ENCODE measurements at regions not wholly inside any gene's neighbourhood (a gene's known extent, or its start where the extent isn't known, plus 50 kb on each side); places are given as distances from the start of the nearest gene placed in this dataset.

DNA sequence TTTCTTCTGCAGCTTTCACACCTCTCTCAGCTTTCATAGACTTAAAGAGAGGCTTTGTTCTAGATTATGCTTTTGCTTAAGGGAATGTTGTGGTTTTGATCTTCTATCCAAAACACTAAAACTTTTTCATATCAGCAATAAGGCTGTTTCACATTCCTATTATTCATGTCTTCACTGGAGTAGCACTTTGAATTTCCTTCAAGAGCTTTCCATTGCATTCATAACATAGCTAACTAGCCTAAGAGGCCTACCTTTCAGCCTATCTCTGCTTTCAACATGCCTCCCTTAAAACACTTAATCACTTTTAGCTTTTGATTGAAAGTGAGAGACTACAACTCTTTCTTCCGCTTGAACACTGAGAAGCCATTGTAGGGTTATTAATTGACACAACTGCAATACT, 1117.0 kb upstream of the PHF14 start:
- no peak for DNase-seq (ENCODE audit: low read depth)

DNA sequence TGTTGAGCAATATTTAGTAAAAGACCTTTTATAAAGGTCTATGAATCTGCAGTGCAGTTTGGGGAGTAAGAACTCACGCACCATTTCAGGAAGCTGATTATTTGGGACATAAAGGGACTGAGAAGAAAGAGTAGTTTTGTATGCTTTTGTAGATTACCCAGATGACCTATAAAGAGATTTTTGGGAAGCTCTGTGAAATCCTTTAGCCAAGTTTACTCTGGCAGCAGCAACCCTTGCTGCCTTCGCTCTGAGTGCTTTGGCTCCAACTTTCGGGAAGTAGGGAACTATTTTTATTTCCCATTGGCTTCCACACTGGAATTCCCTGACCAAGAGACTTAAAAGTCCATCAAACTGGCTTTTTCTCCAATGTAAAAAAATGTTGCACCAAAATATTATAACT, 1110.1 kb upstream of the PHF14 start:
- no peak for DNase-seq (ENCODE audit: low read depth)

DNA sequence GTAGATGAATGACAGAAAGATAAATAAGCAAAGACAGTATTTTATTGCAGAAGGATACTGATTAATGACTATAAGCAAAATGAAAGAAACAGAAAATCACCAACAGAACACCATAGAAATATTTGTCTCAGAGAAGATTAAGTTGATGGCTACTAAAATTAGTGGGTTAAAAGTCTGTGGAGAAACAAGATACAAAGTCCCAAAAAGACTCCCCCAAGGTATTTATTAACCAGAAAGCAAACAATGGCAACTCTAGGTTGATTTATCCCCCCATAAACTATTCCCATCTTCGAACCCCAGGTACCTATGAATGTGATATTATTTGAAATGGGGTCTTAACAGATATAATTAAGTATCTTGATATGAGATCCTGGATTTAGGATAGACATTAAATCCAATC, 1104.5 kb upstream of the PHF14 start:
- no peak for DNase-seq (ENCODE audit: low read depth)

DNA sequence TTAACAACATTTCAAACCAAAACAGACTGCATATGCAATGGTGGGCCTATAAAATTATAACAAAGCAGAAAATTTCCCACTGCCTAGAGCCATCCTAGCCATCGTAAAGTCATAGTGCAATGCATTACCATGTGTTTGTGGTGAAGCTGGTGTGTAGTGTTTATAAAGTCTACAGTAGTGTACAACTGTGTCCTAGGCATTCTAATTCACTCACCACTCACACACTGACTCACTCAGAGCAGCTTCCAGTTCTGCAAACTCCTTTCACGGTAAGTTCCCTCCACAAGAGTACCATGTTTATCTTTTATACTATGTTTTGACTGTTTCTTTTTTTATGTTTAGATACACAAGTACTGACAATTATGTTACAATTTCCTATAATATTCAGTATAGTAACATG, 1104.1 kb upstream of the PHF14 start:
- no peak for DNase-seq (ENCODE audit: low read depth)

DNA sequence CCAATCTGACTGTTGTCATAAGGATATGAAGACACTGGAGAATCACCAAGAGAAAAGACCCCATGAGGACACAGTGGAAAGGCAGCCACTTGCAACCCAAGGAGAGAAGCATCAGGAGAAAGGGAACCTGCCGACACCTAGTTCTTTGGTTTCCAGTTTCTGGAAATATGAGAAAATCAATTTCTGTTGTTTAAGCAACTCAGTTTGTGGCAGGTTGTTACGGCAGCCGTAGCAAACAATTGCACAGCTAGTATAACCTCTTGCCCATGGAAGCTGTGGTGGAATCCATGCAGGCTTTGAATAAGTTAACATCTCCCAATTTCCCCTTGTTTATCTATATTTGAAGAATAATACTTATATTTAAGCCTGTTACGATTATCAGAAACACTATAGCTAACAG, 1103.0 kb upstream of the PHF14 start:
- no peak for DNase-seq (ENCODE audit: low read depth)

DNA sequence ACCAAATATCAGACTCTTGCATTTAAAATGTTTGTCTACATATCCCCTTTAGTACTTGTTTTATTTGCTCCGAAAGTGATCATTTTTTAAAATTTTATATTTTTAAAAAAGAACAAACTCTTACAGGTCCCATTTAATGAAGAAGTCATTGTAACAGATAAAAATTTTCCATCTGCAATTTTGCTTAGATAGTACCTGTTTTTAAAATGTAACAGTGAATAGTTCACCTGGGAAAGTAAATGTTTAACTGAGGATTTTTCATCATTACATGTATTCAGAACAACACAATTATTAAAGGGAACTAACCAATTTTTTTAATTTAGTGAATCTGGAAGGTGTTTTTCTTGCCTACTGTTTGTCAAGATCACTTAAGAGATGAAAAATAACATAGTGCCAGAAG, 1099.5 kb upstream of the PHF14 start:
- DNase-seq (ENCODE audit: low read depth) = no peak

DNA sequence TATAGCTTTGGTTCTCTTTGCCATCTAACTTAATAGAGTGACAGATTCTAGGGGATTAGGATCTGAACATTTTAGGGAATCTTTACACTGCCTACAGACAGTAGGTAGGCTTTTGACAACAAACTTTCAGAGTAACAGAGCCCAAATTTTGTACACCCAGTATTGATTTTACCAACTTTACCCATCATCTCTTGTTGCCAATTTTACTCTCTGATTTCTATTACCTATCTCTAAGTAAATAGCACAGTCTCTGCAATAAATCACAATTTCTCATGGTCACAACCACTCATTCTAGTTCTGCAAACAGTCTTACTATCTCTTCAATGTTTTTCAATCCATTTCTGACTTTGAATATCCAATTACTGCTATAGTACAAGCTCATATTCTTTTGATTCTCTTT, 1097.6 kb upstream of the PHF14 start:
- DNase-seq (ENCODE audit: low read depth) = no peak

DNA sequence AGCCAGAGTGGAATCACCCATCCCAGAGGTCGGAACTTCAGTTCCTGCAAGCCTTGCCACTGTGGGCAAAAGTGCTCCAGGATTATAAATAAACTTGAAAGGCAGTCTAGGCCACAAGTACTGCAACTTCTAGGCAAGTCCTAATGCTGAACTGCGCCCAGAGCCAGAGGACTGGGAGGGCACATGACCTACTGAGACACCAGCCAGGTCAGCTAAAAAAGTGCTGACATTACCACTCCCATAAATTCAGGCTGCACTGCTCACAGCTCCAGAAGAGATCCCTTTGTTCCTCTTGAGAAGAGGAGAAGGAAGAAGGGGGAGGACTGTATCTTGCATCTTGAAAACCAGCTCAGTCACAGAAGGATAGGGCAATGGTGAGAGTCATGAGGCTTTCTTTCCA, 1084.1 kb upstream of the PHF14 start:
- no peak for DNase-seq (ENCODE audit: low read depth)

DNA sequence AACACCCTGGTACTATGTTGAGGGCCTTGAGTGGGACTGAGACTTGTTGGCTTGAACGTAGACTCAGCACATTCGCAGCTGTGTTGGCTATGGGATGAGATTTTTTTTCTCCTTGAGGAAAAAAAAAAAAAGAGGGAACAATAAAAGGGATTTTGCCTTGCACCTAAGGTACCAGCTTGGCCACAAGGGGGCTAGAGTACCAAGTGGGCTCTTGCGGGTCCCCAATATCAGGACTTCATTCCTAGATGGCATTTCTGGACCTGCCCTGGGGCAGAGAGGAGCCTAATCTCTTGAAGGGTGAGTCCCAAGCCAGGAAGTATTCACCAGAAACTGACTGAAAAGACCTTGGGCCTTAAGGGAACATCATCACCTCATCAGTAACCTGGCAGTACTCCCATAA, 1083.6 kb upstream of the PHF14 start:
- DNase-seq (ENCODE audit: low read depth) = no peak

DNA sequence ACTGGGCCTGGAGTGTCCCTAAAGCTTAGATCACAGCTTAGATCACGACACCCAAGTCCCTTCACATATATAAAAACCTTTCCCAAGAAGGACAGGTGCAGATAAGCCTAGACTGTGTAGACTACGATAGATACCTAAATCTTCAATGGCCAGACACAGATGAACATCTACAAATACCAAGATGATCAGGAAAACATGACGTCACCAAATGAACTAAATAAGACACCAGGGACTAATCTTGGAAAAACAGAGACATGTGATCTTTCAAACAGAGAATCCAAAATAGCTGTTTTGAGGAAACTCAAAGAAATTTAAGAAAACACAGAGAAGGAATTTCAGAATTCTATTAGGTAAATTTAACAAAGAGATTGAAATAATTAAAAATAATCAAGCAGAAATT, 1082.6 kb upstream of the PHF14 start:
- DNase-seq (ENCODE audit: low read depth) = no peak

DNA sequence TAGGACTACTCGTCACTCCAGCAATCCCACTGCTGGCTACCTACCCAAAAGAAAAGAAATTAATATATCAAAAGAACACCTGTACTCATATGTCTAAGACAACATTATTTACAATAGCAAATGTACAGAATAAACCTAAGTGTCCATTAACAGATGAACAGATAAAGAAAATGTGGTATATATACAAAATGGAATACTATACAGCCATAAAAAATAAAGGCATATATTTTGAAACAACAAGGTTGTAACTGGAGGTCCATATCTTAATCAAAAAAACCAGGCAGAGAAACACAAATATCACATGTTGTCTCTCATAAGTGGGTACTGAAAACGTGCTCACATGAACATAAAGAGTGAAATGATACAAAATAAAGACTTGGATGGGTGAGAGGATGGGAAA, 1073.3 kb upstream of the PHF14 start:
- no peak for DNase-seq (ENCODE audit: low read depth)

DNA sequence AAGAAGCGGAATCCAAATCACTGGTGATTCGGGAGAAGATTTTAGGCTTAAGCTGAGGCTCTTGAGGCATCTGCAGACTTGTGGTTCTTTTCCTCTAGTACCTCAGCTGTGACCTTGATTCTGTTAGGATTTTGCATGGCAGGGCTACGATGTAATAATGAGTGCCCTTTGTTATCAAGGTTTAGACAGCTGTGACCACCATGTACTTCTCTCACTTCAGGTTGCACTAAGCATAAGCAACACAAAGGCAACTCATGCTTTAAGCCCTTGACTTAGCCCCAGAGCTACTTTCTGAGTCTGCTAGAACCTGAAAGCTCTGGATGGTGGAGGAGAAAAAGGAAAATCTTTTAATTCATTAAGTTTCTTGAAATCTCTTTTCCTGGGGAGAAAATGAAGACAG, 1052.3 kb upstream of the PHF14 start:
- DNase-seq (ENCODE audit: low read depth) = no peak

DNA sequence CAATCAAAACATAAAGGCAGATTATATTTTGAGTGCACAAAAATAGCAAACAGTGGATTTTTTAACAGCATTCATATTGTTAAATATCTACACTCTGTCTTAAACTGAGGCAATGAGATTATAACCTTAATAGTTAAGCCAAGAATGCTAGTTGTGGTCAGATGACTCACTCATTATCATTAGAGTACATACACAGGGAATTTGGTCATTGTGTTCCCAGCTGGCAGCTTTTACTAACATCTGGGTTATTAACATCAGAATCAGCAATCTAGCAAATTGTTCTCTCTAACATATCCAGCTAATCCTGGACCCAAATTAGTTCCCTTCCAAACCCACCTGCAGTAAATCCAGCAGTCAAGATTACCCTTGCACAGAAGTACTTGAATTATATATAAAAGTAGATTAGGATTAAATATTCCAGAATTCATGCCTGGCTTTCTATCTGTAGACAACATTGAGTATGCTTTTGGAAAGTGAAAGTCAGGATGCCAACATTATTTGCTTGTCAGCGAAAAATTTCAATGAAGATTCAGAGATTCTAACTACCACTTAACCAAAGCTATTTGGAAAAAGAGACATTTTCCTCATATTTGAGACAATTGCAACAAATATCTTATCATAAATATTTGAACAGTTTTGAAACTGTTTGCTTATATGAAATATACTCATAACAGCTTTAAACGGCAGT, 1035.6 kb upstream of the PHF14 start:
- no peak for DNase-seq (ENCODE audit: low read depth)

DNA sequence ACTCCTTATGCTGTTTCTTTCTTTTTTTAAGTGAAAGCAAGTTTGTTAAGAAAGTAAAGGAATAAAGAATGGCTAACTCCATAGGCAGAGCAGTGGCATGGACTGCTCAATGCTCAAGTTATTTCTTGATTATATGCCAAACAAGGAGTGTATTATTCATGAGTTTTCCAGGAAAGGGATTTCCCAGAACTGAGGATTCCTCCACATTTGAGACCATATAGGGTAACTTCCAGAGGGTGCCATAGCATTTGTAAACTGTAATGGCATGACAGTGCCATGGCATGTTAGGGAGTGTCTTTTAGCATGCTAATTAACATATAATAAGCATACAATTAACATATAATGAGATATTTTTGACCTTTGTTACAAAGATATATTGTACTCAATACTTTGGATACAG, 1034.5 kb upstream of the PHF14 start:
- no peak for DNase-seq (ENCODE audit: low read depth)

DNA sequence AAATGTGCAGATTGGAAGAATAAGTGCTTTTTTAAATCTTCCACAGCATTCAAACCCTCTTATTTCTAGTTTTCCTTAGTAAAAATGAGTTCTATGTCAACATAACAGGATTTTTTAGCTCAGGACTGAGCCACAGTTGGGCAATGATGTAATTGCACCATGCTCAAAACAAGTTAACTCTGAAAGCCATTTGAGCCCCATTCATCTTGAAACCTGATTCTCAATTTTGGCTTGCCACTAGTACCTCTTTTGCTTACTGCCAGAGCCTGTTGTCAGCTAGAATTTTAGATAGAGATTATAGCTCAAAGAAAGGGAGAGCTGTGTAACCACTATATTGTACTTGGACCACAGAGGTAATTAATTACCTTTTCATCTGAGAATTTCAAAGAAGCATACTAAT, 1028.5 kb upstream of the PHF14 start:
- no peak for DNase-seq (ENCODE audit: low read depth)

DNA sequence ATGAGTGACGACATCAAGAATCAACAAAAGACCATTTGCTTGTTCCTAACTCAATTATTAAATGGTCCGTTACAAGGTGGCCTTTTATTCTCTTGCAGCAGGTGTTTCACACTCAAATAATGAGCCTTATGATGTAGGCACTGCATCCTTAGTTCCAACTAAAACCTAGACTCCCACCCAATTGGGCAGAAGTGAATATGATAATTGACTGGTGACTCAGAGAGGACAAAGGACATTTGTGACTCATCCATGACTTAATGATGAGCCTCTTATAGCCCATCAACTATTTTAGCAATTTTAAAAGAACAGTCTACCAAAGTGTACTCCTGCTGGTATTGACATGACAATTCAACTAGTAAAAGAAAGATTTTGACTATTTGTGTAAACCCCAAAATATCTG, 1027.8 kb upstream of the PHF14 start:
- DNase-seq (ENCODE audit: low read depth) = no peak

DNA sequence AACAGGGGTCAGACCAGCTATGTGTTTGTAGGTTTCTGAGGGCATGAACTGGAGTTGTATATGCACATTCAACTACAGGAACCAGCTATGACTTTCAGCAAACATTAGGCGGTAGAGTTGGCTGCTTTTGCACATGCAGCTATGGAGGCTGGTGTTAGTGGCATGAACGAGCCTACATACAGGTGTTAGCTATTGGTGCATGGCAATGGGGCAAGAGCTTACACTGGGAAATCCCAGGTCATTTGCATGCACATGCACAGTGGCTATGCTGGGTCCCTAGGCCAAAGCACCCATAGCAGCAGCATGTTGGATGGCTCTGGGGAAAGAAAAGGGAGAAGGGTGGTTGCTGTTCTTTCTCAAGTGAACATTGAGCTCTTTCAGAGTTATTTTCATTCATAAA, 1018.5 kb upstream of the PHF14 start:
- DNase-seq (ENCODE audit: low read depth) = no peak

DNA sequence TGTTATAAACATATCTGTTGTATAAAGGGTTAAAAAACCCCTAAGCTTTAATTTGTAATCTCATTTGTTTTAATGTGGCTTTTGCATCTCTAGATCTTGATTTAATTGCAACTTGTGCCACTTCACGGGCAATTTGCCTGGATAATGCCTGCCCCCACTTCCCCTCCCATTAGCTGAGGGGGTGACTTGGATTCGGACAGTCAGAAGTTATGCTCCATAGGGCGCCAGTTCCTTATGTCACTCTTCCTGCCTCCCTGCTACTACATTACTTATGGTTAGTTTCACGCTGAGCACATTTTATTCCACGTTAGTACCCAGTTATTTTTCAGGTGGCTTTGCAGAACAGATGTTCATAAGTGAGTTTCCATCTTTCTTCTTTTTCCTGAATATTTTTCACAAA, 1015.2 kb upstream of the PHF14 start:
- DNase-seq (ENCODE audit: low read depth) = no peak

DNA sequence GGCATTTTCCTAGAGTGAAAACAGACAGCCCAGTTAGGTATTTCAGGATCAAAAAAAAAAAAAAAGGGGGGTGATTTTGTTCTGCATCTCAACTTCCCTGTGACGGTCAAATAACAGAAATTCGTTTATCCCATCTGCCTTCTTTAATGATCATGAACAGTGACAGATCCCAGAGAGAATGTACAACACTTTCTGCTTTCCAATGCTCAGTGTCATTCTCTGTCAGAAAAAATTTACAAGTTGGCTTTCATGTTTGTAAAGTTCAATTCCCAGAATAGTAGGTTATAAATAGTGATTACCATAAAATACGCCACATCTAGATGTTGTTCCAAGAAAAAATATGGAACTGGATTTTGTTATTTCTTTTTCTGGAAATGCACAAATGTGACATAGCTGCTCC, 1013.2 kb upstream of the PHF14 start:
- no peak for DNase-seq (ENCODE audit: low read depth)

DNA sequence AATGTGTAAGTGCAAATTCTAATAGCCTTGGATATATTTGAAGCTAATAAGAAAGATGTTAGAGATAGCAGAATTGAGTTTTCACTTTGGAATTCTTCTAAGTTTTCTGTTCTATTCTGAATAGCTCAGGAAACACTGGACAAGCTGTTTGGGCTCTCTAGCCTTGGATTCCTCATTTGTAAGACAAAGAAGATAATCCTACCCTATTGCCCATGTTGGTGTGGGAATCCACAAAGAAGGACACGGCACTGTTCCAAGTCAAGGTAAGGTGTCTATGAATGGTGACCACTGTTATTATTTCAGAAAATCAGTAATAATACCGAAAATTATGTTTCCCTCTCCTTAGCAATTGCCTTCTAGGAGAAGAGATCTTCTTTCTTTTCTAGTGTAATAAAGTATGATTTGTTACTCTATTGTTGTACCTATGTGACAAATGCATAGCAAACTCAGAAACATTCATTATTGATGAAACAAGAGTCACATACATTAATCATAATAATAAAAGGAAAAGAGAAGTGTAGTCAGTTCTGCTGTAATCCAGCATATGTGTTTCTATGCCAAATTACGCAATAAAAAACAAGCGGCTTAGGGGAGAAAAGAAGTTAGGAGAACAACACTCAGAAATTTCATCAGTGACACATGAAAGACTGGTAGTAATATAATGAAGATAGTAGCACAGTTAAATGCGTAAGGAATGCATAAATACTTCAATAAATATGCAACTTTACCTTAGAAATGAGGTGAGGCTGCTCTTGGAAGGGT, 1012.3 kb upstream of the PHF14 start:
- no peak for DNase-seq (ENCODE audit: low read depth)

DNA sequence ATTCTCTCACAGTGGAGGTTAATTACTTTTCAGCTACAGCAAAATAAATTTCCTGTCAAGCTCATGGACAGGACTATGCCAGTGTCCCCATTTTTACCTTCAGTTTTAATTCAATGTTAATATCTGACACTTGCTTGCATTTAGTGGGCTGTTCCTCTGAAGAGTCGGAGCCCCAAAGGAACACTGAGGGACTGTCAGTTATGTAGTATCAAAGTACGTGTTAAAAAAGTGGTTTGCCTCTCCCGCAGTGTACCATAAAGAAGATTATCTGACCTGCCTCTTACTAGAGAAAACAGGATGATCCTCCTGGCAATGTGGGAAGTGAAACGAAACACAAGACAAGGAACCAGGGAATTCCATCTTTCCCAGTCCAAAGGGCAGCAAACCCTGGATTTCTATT, 1010.9 kb upstream of the PHF14 start:
- DNase-seq (ENCODE audit: low read depth) = no peak

DNA sequence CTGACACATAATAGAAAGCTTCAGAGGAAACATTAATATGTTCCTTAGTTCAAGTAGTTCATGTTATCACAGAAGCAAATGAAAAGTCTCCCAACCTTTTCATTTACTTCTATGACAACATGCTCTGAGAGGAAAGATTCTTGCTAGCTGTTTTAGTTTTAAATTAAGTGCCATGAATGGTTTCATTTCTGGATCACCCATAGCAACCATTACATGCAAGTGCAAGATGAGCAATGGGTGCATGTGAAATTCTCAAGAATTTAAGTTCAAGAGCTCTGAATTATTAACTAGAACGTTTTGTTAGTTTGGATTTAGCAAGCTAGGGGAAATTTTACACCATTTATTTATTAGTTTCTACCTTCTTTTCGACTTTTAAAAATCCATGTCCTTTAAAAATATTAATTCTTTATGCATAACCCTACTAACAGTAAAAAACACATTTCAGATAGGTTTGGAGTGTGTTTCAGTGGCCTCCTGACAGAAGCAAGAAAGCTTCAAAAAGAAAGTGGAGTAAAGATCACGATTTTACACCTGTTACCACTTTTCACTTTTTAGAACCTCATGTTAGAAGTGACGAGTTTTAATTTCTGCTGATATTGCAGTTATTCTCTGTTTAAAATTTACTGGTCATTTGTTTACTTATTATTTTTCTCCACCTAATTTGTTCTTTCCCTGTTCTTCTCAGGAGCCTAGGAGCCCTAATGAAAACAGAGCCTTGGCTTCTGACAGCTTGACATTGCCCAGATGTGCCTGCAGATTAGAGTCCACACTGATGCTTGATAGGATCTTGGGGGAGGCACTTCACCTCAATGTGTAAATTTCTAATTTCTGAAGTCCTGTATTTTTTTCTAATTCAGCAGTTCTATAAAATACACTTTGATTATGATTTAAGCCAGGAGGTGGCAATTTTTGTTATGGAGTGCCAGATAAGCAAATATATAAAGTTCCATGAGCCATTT, 995.3 kb upstream of the PHF14 start:
- no peak for DNase-seq (ENCODE audit: low read depth)
